ENCODE measurements at regions not wholly inside any gene's neighbourhood (a gene's known extent, or its start where the extent isn't known, plus 50 kb on each side); places are given as distances from the start of the nearest gene placed in this dataset.
A peak's percentile ranks its signal among the peaks of the same experiment; 100 is the strongest.

GRCh38 chr14:85788470-85789233, 258.7 kb downstream of the FLRT2 start:
- no peak for DNase-seq (ENCODE audit: low read depth)
- in situ Hi-C loops (cut with HindIII; ENCODE audit: low sequenced_read_pairs), result no loop called here
- no peak overlapping the region for H3K4me3 ChIP-seq (ENCODE audit: low read depth, low read length)
- no peak for TF ChIP-seq CTCF (IDR thresholded peaks at IDR 0.05; ENCODE audit: low read depth, low read length, missing control alignments)

- in situ Hi-C loops (cut with HindIII; ENCODE audit: low sequenced_read_pairs), result no loop called here
- no peak overlapping the region for H3K4me3 ChIP-seq (ENCODE audit: low read depth, low read length)
- no peak for TF ChIP-seq CTCF (IDR thresholded peaks at IDR 0.05; ENCODE audit: low read depth, low read length, missing control alignments)
- no peak for DNase-seq (ENCODE audit: low read depth)
Observed at GRCh38 chr14:85766295-85766694, 236.4 kb downstream of the FLRT2 start.

GRCh38 chr14:85764822-85765221, 234.9 kb downstream of the FLRT2 start:
- DNase-seq (ENCODE audit: low read depth), result no peak
- in situ Hi-C loops (cut with HindIII; ENCODE audit: low sequenced_read_pairs), result no loop called here
- H3K4me3 ChIP-seq (ENCODE audit: low read depth, low read length), result no peak overlapping the region
- no peak for TF ChIP-seq CTCF (IDR thresholded peaks at IDR 0.05; ENCODE audit: low read depth, low read length, missing control alignments)

GRCh38 chr14:85762526-85762925, 232.6 kb downstream of the FLRT2 start:
- in situ Hi-C loops (cut with HindIII; ENCODE audit: low sequenced_read_pairs), result no loop called here
- no peak for TF ChIP-seq CTCF (IDR thresholded peaks at IDR 0.05; ENCODE audit: low read depth, low read length, missing control alignments)
- DNase-seq (ENCODE audit: low read depth), result peak; percentile 32
- no peak overlapping the region for H3K4me3 ChIP-seq (ENCODE audit: low read depth, low read length)

GRCh38 chr14:85752175-85752574, 222.2 kb downstream of the FLRT2 start:
- TF ChIP-seq CTCF (IDR thresholded peaks at IDR 0.05; ENCODE audit: low read depth, low read length, missing control alignments), result no peak
- no peak overlapping the region for H3K4me3 ChIP-seq (ENCODE audit: low read depth, low read length)
- in situ Hi-C loops (cut with HindIII; ENCODE audit: low sequenced_read_pairs), result no loop called here
- DNase-seq (ENCODE audit: low read depth), result no peak

GRCh38 chr14:85744573-85744972, 214.6 kb downstream of the FLRT2 start:
- no peak for DNase-seq (ENCODE audit: low read depth)
- in situ Hi-C loops (cut with HindIII; ENCODE audit: low sequenced_read_pairs), result no loop called here
- no peak for TF ChIP-seq CTCF (IDR thresholded peaks at IDR 0.05; ENCODE audit: low read depth, low read length, missing control alignments)

More at GRCh38 chr14:85744573-85744972, 214.6 kb downstream of the FLRT2 start:
- no peak overlapping the region for H3K4me3 ChIP-seq (ENCODE audit: low read depth, low read length)

Data from astrocyte of the cerebellum (primary cell).